ENCODE measurements at regions not wholly inside any gene's neighbourhood (a gene's known extent, or its start where the extent isn't known, plus 50 kb on each side); places are given as distances from the start of the nearest gene placed in this dataset.

DNA sequence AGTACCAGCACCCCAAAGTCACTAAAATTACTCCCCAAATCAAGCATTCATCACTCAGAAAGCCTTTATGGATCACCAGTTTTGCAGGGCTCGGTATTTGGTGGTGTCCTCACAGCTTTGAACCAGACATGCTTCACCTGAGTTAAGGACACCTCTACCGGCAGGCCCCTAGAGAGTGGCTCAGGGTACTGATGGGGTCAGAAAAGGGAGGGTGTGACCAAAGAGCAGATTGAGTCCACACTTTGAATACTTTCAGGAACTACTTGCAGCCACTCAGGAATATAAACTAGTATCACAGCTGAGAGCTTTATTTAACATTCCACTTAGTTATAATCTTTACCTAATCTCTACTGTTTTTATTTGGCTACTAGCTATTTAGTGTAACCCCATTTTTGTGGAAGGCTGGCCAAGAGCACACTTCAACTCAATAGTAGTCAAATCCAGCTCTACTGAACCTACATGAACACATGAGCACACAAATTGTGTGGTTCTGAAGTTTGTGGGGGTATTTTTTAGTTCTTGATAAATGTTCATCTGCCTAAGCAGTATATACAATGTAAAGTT lies 109.6 kb upstream of the SPRY1 start:
- Histone ChIP-seq H2AFZ (ENCODE audit: low read length, unreplicated experiment) (no peak overlapping the region), H3K36me3 (ENCODE audit: insufficient read depth, low read length) (peaks cover 16% of the 10 kb centered on the region), H3K4me1 (ENCODE audit: control insufficient read depth, insufficient read depth, low read length, unreplicated experiment) (no peaks in the 10 kb centered on the region), H3K27ac (ENCODE audit: low read depth, low read length) (no peak overlapping the region), H3K4me3 (ENCODE audit: low read depth, low read length) (no peak overlapping the region), H3K79me2 (ENCODE audit: control insufficient read depth, insufficient read depth, low read length, unreplicated experiment) (no peaks in the 10 kb centered on the region), H3K27me3 (ENCODE audit: insufficient read depth, low read length) (no peaks in the 10 kb centered on the region)

DNA sequence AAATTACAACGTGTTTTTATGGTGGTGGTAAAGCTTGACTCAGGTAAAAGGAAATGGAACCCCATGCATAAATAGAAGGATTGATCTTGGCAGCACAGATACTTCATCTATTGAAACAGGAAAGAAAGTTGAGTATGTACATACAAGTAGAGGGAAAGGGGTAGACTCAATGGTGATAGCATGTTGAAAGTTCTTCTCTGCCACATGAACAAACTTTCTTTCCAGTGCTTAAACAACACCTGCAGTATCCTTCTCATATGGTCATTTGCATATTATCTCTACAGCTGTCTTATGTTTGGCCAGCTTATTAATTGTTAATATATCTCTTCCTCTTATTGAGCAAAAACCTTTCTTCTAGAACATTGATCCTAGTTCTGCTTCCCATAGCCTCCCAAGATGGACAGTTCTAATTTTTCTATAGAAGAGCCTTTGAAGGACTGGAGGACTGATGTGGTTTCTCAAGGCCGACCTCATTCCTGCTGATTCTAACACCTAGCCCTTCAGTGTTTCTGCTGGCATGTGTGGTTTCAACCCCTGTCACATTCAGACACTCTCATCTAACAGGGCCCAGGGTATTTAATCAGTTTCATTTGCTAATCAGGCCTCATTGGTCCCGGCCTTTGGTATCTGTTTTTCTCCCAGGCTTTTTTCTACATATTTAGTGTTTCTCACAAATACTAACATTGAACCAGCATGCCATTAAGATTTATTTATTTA lies 108.1 kb upstream of the SPRY1 start:
- Histone ChIP-seq H3K36me3 (ENCODE audit: insufficient read depth, low read length) (peaks cover 24% of the 10 kb centered on the region), H3K4me3 (ENCODE audit: low read depth, low read length) (no peak overlapping the region), H3K4me1 (ENCODE audit: control insufficient read depth, insufficient read depth, low read length, unreplicated experiment) (no peaks in the 10 kb centered on the region), H2AFZ (ENCODE audit: low read length, unreplicated experiment) (no peak overlapping the region), H3K27me3 (ENCODE audit: insufficient read depth, low read length) (no peaks in the 10 kb centered on the region), H3K27ac (ENCODE audit: low read depth, low read length) (no peak overlapping the region), H3K79me2 (ENCODE audit: control insufficient read depth, insufficient read depth, low read length, unreplicated experiment) (no peaks in the 10 kb centered on the region)

DNA sequence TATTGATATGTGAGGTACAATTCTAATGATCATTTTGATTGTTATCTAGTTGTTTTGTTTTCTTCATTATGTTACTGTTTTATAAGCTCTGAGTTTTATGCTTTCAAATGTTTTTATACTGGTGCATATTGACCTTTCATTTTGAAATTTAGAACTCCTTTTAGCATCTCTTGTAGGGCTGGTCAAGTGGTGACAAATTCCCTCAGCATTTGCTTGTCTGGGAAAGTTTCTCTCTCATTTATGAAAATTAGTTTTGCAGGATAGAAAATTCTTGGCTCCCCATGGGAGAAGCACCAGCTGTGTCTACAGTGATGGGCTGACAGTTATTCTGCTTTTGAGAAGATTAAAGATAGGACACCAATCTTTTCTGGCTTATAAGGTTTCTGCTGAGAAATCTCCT lies 105.3 kb upstream of the SPRY1 start:
- no peak overlapping the region for H3K4me3 ChIP-seq (ENCODE audit: low read depth, low read length)
- no peaks in the 10 kb centered on the region for H3K27me3 ChIP-seq (ENCODE audit: insufficient read depth, low read length)
- H3K4me1 ChIP-seq (ENCODE audit: control insufficient read depth, insufficient read depth, low read length, unreplicated experiment): no peaks in the 10 kb centered on the region
- H3K36me3 ChIP-seq (ENCODE audit: insufficient read depth, low read length): peaks cover 24% of the 10 kb centered on the region
- no peak overlapping the region for H2AFZ ChIP-seq (ENCODE audit: low read length, unreplicated experiment)
- H3K79me2 ChIP-seq (ENCODE audit: control insufficient read depth, insufficient read depth, low read length, unreplicated experiment): no peaks in the 10 kb centered on the region
- no peak overlapping the region for H3K27ac ChIP-seq (ENCODE audit: low read depth, low read length)

DNA sequence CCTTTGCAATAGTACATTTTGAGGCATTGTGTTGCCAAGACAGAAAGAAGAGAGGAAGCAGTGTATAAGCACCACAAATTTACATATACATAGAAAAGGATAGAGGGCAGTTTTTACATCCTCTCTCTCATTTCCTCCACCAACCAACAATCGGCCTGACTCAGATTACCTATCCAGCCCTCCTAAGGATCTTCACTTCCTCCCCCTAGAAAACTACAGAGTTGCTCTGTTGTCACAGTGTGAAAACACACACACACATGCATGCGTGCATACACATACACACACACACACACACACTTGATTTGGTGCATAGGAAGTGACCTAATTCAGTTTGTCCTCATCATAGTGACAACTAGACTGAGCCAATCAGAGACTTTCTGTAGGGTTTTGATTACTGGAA lies 98.8 kb upstream of the SPRY1 start:
- Histone ChIP-seq H3K79me2 (ENCODE audit: control insufficient read depth, insufficient read depth, low read length, unreplicated experiment) (no peaks in the 10 kb centered on the region), H3K27me3 (ENCODE audit: insufficient read depth, low read length) (no peaks in the 10 kb centered on the region), H3K4me1 (ENCODE audit: control insufficient read depth, insufficient read depth, low read length, unreplicated experiment) (peaks cover 25% of the 10 kb centered on the region), H3K36me3 (ENCODE audit: insufficient read depth, low read length) (no peaks in the 10 kb centered on the region), H3K4me3 (ENCODE audit: low read depth, low read length) (no peak overlapping the region; the same call in 1 of the 2 replicates), H2AFZ (ENCODE audit: low read length, unreplicated experiment) (peak overlapping the region; percentile 72), H3K27ac (ENCODE audit: low read depth, low read length) (peak overlapping the region; percentile 90; the same call in 1 of the 2 replicates)

DNA sequence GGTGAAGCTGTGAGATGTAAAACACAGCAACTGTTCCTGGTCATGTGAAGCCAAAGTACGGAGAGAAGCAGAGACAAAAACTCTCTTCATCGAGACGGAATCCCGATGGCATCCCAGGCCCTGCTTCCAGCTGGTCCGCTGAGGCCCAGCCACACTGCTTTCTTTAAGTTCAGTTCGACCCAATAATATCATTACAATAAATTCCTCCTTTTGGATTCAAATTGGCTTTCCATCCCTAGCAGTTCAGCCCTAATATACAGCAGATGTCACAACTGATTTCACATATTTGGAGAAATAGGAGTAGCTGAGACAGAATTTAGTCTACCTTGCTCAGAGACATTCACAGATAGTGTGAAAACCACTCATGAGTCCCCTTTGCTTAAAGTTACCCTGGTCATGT lies 98.3 kb upstream of the SPRY1 start:
- peaks cover 25% of the 10 kb centered on the region for H3K4me1 ChIP-seq (ENCODE audit: control insufficient read depth, insufficient read depth, low read length, unreplicated experiment)
- H3K36me3 ChIP-seq (ENCODE audit: insufficient read depth, low read length): no peaks in the 10 kb centered on the region
- H2AFZ ChIP-seq (ENCODE audit: low read length, unreplicated experiment): peak overlapping the region; percentile 72
- H3K79me2 ChIP-seq (ENCODE audit: control insufficient read depth, insufficient read depth, low read length, unreplicated experiment): no peaks in the 10 kb centered on the region
- peak overlapping the region; percentile 90 for H3K27ac ChIP-seq (ENCODE audit: low read depth, low read length)
- peak overlapping the region; percentile 50; the same call in 1 of the 2 replicates for H3K4me3 ChIP-seq (ENCODE audit: low read depth, low read length)
- no peaks in the 10 kb centered on the region for H3K27me3 ChIP-seq (ENCODE audit: insufficient read depth, low read length)

DNA sequence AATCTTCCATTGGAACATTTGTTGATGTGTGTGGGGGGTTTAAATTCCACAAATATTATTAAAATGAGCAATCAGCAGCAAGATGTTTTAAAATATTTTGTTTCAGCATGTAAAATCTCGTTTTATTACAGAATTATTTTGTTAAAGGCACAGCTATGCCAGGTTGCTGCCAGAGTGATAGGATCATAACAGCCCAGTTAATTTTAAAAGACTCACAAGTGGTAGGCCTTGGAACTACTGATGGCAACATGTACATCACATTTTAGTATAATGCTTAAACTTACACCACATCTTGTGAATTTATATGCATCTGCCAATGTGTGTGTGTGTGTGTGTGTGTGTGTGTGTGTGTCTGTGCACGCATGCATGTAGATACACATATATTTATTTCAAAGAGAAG lies 97.8 kb upstream of the SPRY1 start:
- peaks cover 25% of the 10 kb centered on the region for H3K4me1 ChIP-seq (ENCODE audit: control insufficient read depth, insufficient read depth, low read length, unreplicated experiment)
- no peaks in the 10 kb centered on the region for H3K27me3 ChIP-seq (ENCODE audit: insufficient read depth, low read length)
- peak overlapping the region; percentile 71 for H2AFZ ChIP-seq (ENCODE audit: low read length, unreplicated experiment)
- H3K36me3 ChIP-seq (ENCODE audit: insufficient read depth, low read length): no peaks in the 10 kb centered on the region
- peak overlapping the region; percentile 90 for H3K27ac ChIP-seq (ENCODE audit: low read depth, low read length)
- H3K79me2 ChIP-seq (ENCODE audit: control insufficient read depth, insufficient read depth, low read length, unreplicated experiment): no peaks in the 10 kb centered on the region
- peak overlapping the region; percentile 50; the same call in 1 of the 2 replicates for H3K4me3 ChIP-seq (ENCODE audit: low read depth, low read length)

DNA sequence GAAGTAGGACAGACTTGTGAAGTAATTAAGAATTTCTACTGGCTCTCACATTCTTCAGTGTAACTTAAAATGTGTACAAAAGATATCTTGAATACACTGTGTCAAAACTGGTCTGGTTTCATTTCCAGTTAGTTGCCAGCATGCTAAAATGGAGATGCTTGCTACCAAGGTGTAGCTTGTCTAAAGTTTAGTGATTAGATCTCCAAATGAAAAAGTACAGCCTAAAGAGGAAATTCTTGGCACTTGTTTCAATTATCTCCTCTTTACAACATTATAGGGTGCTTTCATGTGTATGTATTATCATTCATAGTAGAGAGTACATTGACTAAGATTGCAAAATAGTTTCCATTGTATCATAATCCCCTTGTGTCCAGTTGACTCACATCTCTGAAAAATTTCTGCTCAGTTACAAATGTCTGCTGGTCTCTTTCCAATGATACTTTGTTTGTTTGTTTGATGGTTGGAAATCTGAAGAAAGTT lies 97.3 kb upstream of the SPRY1 start:
- H3K79me2 ChIP-seq (ENCODE audit: control insufficient read depth, insufficient read depth, low read length, unreplicated experiment): no peaks in the 10 kb centered on the region
- no peaks in the 10 kb centered on the region for H3K27me3 ChIP-seq (ENCODE audit: insufficient read depth, low read length)
- peak overlapping the region; percentile 50; the same call in 1 of the 2 replicates for H3K4me3 ChIP-seq (ENCODE audit: low read depth, low read length)
- H3K4me1 ChIP-seq (ENCODE audit: control insufficient read depth, insufficient read depth, low read length, unreplicated experiment): peaks cover 25% of the 10 kb centered on the region
- peak overlapping the region; percentile 47 for H2AFZ ChIP-seq (ENCODE audit: low read length, unreplicated experiment)
- peak overlapping the region; percentile 90 for H3K27ac ChIP-seq (ENCODE audit: low read depth, low read length)
- H3K36me3 ChIP-seq (ENCODE audit: insufficient read depth, low read length): no peaks in the 10 kb centered on the region

DNA sequence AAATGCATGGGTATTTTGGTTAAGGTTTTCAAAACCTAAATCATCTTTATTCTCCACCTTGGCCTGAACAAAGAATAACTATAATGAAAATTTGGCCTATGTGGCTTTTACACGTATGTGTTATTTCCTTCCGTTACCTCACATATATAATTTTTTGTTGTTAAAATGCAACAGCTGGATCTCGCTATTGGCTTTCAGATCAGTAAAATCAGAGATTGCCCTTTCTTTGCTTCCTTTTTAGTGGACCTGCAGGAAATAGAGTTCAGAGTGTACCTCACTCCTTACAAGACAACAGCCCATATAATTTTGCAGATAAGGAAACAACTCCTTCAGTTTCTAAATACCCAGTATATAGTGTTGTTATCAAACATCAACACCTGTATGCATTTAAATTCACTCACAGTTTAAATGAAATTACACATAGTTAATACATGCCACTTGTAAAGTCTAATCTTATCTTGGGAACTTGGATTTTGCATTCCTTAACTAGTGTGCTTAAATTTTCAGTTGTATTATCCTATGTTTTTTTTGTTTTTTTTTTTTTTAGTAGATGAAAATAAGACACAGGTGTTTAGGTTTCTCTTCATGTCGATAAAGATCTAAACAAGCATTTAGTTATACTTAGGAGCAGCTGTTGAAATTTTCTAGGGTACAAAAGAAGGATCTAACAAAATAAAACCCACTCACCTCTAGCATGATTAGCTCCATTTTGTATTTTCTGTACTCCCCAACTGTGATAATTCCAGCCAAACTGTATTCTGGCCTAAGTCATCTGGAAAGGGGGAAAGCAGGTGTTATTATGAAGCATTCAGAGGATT lies 96.2 kb upstream of the SPRY1 start:
- Histone ChIP-seq H3K4me1 (ENCODE audit: control insufficient read depth, insufficient read depth, low read length, unreplicated experiment) (peaks cover 25% of the 10 kb centered on the region), H3K79me2 (ENCODE audit: control insufficient read depth, insufficient read depth, low read length, unreplicated experiment) (no peaks in the 10 kb centered on the region), H3K36me3 (ENCODE audit: insufficient read depth, low read length) (no peaks in the 10 kb centered on the region), H3K4me3 (ENCODE audit: low read depth, low read length) (no peak overlapping the region), H2AFZ (ENCODE audit: low read length, unreplicated experiment) (no peak overlapping the region), H3K27me3 (ENCODE audit: insufficient read depth, low read length) (no peaks in the 10 kb centered on the region), H3K27ac (ENCODE audit: low read depth, low read length) (peak overlapping the region; percentile 90; the same call in 1 of the 2 replicates)

DNA sequence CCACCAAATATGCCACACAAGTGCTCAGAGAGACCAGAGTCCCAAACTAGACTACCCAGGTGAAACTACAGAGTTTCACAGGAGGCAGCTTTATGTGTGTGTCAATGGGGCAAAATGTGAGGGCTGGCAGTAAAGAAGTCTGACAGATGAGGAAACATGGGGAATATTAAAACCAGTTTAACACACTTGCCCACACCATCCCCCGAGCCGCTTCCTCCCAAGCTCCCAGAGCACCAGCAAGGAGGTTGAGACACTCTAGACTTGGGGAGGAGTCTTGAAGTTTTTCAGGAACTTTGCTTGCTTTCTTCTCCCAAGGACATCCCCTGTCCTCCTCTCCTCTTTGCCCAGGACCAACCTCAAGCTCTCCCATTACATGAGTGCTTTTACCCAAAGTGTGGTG lies 94.7 kb upstream of the SPRY1 start:
- H3K36me3 ChIP-seq (ENCODE audit: insufficient read depth, low read length): no peaks in the 10 kb centered on the region
- no peaks in the 10 kb centered on the region for H3K79me2 ChIP-seq (ENCODE audit: control insufficient read depth, insufficient read depth, low read length, unreplicated experiment)
- H2AFZ ChIP-seq (ENCODE audit: low read length, unreplicated experiment): no peak overlapping the region
- no peak overlapping the region for H3K4me3 ChIP-seq (ENCODE audit: low read depth, low read length)
- peaks cover 25% of the 10 kb centered on the region for H3K4me1 ChIP-seq (ENCODE audit: control insufficient read depth, insufficient read depth, low read length, unreplicated experiment)
- H3K27ac ChIP-seq (ENCODE audit: low read depth, low read length): no peak overlapping the region
- H3K27me3 ChIP-seq (ENCODE audit: insufficient read depth, low read length): no peaks in the 10 kb centered on the region

DNA sequence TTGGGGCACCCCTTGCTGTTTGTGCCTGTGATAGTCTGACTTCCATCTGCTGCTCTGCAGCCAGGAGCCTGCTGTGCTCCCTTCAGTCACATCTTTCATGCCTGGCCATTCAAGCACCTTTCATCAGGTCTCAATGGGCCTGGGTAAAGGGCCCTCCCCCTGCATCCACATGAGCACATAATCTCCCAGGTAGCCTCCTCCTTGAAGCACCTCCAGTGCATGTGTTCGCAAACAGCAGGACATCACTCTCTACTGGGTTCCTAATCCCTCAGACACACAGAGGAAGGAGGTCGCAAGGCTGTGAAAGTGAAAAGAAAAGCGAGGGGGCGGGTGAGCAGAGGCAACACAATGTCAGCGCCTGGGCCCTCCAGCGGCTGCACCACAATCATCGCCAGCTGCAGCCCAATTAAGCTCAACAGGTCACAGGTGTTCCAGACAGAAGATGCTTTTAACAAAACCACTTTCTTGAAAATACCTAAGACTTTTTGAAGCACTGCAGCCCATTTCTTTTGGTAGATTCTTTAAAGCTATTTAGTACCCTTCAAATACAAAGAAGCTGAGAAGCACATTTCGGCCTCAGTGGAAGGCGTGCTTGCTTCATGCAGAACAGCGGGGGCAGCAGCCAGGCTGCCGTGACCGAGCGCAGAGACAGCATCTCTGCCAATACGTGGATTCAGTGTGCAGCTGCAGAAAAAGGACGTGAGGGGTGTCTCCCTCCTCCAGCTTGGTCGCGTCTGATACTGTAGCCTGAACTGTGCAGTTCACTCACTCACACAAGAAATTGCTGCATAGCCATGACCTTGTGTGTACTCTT lies 92.2 kb upstream of the SPRY1 start:
- Histone ChIP-seq H3K27ac (ENCODE audit: low read depth, low read length) (no peak overlapping the region), H3K27me3 (ENCODE audit: insufficient read depth, low read length) (no peaks in the 10 kb centered on the region), H3K79me2 (ENCODE audit: control insufficient read depth, insufficient read depth, low read length, unreplicated experiment) (no peaks in the 10 kb centered on the region), H3K36me3 (ENCODE audit: insufficient read depth, low read length) (no peaks in the 10 kb centered on the region), H3K4me3 (ENCODE audit: low read depth, low read length) (no peak overlapping the region), H2AFZ (ENCODE audit: low read length, unreplicated experiment) (no peak overlapping the region), H3K4me1 (ENCODE audit: control insufficient read depth, insufficient read depth, low read length, unreplicated experiment) (peaks cover 9% of the 10 kb centered on the region)
